ENCODE measurements at regions not wholly inside any gene's neighbourhood (a gene's known extent, or its start where the extent isn't known, plus 50 kb on each side); places are given as distances from the start of the nearest gene placed in this dataset.

- TF ChIP-seq POLR2A (IDR thresholded peaks at IDR 0.05), result no peak
- no peak for TF ChIP-seq CTCF (IDR thresholded peaks at IDR 0.05)
These were observed 68.5 kb upstream of the MED9 start for GRCh38 chr17:17408236-17408794.
